GM23338 (cell line): ENCODE measurements at regions not wholly inside any gene's neighbourhood (a gene's known extent, or its start where the extent isn't known, plus 50 kb on each side); places are given as distances from the start of the nearest gene placed in this dataset.

Experiments used
- ATAC-seq: fragments of 200-7000 bp; cut with Tn5 transposase; 3 replicates; pipeline ENCODE4 v1.9.1; 2020
- DNase-seq: peaks from one replicate; pipeline ENCODE4 v3.0.0-alpha.2; 2015; ENCODE audit warnings: low spot score
- H2AFZ ChIP-seq: fragments of 200-600 bp; sonication (generic); 2 replicates; pipeline ENCODE4 v1.8.0; 2016; ENCODE audit warnings: antibody characterized with exemption, mild to moderate bottlenecking, moderate library complexity
- H3F3A ChIP-seq: fragments of 200-600 bp; sonication (generic); replicated peaks from 2 replicates; pipeline ENCODE4 v1.8.0; 2017; ENCODE audit warnings: antibody characterized with exemption, mixed run types, low read depth
- H3K27ac ChIP-seq: fragments of 200-600 bp; sonication (generic); 2 replicates; pipeline ENCODE4 v1.6.1; 2016; ENCODE audit warnings: low read depth
- H3K27me3 ChIP-seq: fragments of 200-600 bp; sonication (generic); 2 replicates; pipeline ENCODE4 v1.8.0; 2016; ENCODE audit warnings: mild to moderate bottlenecking, mixed run types, moderate library complexity; ENCODE audit not compliant: insufficient read depth
- H3K36me3 ChIP-seq: fragments of 200-600 bp; sonication (generic); 2 replicates; pipeline ENCODE4 v1.8.0; 2016; ENCODE audit warnings: mild to moderate bottlenecking; ENCODE audit not compliant: insufficient read depth
- H3K4me1 ChIP-seq: fragments of 200-600 bp; sonication (generic); 2 replicates; pipeline ENCODE4 v1.8.0; 2016; ENCODE audit warnings: mild to moderate bottlenecking, moderate library complexity; ENCODE audit not compliant: insufficient read depth
- H3K4me2 ChIP-seq: fragments of 200-600 bp; sonication (generic); 2 replicates; pipeline ENCODE4 v1.7.1; 2017; ENCODE audit warnings: mixed run types
- H3K4me3 ChIP-seq: fragments of 200-600 bp; sonication (generic); 2 replicates; pipeline ENCODE4 v1.6.1; 2016; ENCODE audit warnings: mixed run types
- H3K79me2 ChIP-seq: fragments of 200-600 bp; sonication (generic); replicated peaks from 2 replicates; pipeline ENCODE4 v1.8.0; 2017; ENCODE audit warnings: mild to moderate bottlenecking; ENCODE audit not compliant: insufficient read depth
- H3K9me2 ChIP-seq: fragments of 200-600 bp; sonication (generic); 2 replicates; pipeline ENCODE4 v1.8.0; 2017; ENCODE audit not compliant: insufficient read depth
- H4K20me1 ChIP-seq: fragments of 200-600 bp; sonication (generic); replicated peaks from 2 replicates; pipeline ENCODE4 v1.8.0; 2017; ENCODE audit warnings: mild to moderate bottlenecking; ENCODE audit not compliant: insufficient read depth
- H3K27ac Mint-ChIP-seq: 2 replicates; pipeline ENCODE4 v1.8.0; 2020; ENCODE audit warnings: inconsistent platforms, mild to moderate bottlenecking, moderate library complexity, mixed read lengths
- H3K27me3 Mint-ChIP-seq: 3 replicates; pipeline ENCODE4 v1.8.0; 2022; ENCODE audit warnings: low read depth, mild to moderate bottlenecking, moderate library complexity, mixed read lengths, inconsistent platforms; ENCODE audit not compliant: insufficient read depth, poor library complexity
- H3K36me3 Mint-ChIP-seq: 3 replicates; pipeline ENCODE4 v1.8.0; 2021; ENCODE audit warnings: low read depth, mild to moderate bottlenecking, inconsistent platforms, moderate library complexity, mixed read lengths
- H3K4me1 Mint-ChIP-seq: 3 replicates; pipeline ENCODE4 v1.8.0; 2020; ENCODE audit warnings: mild to moderate bottlenecking, inconsistent platforms, mixed read lengths
- H3K4me3 Mint-ChIP-seq: 3 replicates; pipeline ENCODE4 v1.8.0; 2021; ENCODE audit warnings: moderate library complexity, mild to moderate bottlenecking, inconsistent platforms, mixed read lengths
- H3K9me3 Mint-ChIP-seq: 3 replicates; pipeline ENCODE4 v1.8.0; 2020; ENCODE audit warnings: moderate library complexity, mild to moderate bottlenecking, inconsistent platforms, mixed read lengths
- CREB1 ChIP-seq: fragments of 250-450 bp; sonication (Bioruptor Pico); IDR thresholded peaks from 2 replicates; pipeline ENCODE4 v1.5.0; 2020; ENCODE audit warnings: low read depth, mild to moderate bottlenecking, moderate library complexity
- ETS1 ChIP-seq: IDR thresholded peaks from 2 replicates; pipeline ENCODE4 v1.6.1; 2016; ENCODE audit warnings: antibody characterized with exemption
- EZH2 ChIP-seq: fragments of 200-600 bp; sonication (generic); IDR thresholded peaks from one replicate; pipeline ENCODE4 v1.8.0; 2017; ENCODE audit warnings: antibody characterized with exemption, mild to moderate bottlenecking, low read depth; ENCODE audit not compliant: unreplicated experiment
- EZH2phosphoT487 ChIP-seq: fragments of 200-600 bp; sonication (generic); IDR thresholded peaks from one replicate; pipeline ENCODE4 v1.8.1; 2018; ENCODE audit warnings: antibody characterized with exemption; ENCODE audit not compliant: unreplicated experiment
- NANOG ChIP-seq: IDR thresholded peaks from 2 replicates; pipeline ENCODE4 v1.6.1; 2016; ENCODE audit warnings: antibody characterized with exemption, borderline replicate concordance
- STAT1 ChIP-seq: IDR thresholded peaks from one replicate; pipeline ENCODE4 v1.6.1; 2016; ENCODE audit warnings: antibody characterized with exemption; ENCODE audit not compliant: unreplicated experiment
- ZNF114 ChIP-seq: fragments of 250-450 bp; sonication (Bioruptor Pico); IDR thresholded peaks from 2 replicates; pipeline ENCODE4 v1.5.0; 2020; ENCODE audit warnings: mild to moderate bottlenecking, moderate library complexity
- ZNF462 ChIP-seq: fragments of 250-450 bp; sonication (Bioruptor Pico); IDR thresholded peaks from 2 replicates; pipeline ENCODE4 v1.5.0; 2020; ENCODE audit warnings: mild to moderate bottlenecking, moderate library complexity

GRCh38 chr4:128512767-128513322 lies 225.2 kb upstream of the PGRMC2 start:
- TF ChIP-seq ZNF462 (CRISPR knock-in tag) (peak; percentile 60; the same call in 1 of the 2 replicates), NANOG (peak; percentile 49; the same call in 1 of the 2 replicates), EZH2phosphoT487 (no peak), EZH2 (no peak)
- Histone ChIP-seq H3K79me2 (no peaks in the 10 kb centered on the region), H3K9me2 (peaks cover 14% of the 10 kb centered on the region), H3K36me3 (no peaks in the 10 kb centered on the region), H3K4me3 (no peak overlapping the region), H3K27me3 (no peaks in the 10 kb centered on the region), H3K4me1 (peaks cover 17% of the 10 kb centered on the region), H2AFZ (no peak overlapping the region), H3K27ac (peak overlapping the region; percentile 20; the same call in 1 of the 2 replicates), H3F3A (no peaks in the 10 kb centered on the region), H4K20me1 (no peaks in the 10 kb centered on the region), H3K4me2 (0 out of 2 replicates have a peak overlapping the region, but pooled peaks have one; percentile 30)
- DNase-seq (peak; percentile 33), ATAC-seq (peak; percentile 55; the same call in 2 of the 3 replicates)
- H3K4me1 Mint-ChIP-seq: peaks cover 16% of the 10 kb centered on the region
- peaks cover 5% of the 10 kb centered on the region for H3K27me3 Mint-ChIP-seq
- H3K36me3 Mint-ChIP-seq: peaks cover 5% of the 10 kb centered on the region; the same call in 1 of the 3 replicates
- no peak overlapping the region for H3K4me3 Mint-ChIP-seq
- no peak overlapping the region; the same call in 1 of the 2 replicates for H3K27ac Mint-ChIP-seq
- H3K9me3 Mint-ChIP-seq: no peaks in the 10 kb centered on the region; the same call in 2 of the 3 replicates

- no peaks in the 10 kb centered on the region for H3K27me3 ChIP-seq
- H3F3A ChIP-seq: no peaks in the 10 kb centered on the region
- Mint-ChIP-seq H3K36me3 (peaks cover 5% of the 10 kb centered on the region; the same call in 1 of the 3 replicates), H3K4me3 (no peak overlapping the region), H3K27me3 (peaks cover 5% of the 10 kb centered on the region), H3K9me3 (no peaks in the 10 kb centered on the region; the same call in 2 of the 3 replicates), H3K27ac (no peak overlapping the region), H3K4me1 (peaks cover 12% of the 10 kb centered on the region)
- H3K27ac ChIP-seq: no peak overlapping the region
- no peak for ATAC-seq
- H3K9me2 ChIP-seq: peaks cover 9% of the 10 kb centered on the region; the same call in 1 of the 2 replicates
- no peak for DNase-seq
- no peaks in the 10 kb centered on the region for H3K79me2 ChIP-seq
- TF ChIP-seq ETS1: no peak
- no peak for TF ChIP-seq CREB1
- TF ChIP-seq NANOG: no peak
- no peak for TF ChIP-seq STAT1
- no peak for TF ChIP-seq EZH2
- no peak for TF ChIP-seq ZNF114 (CRISPR knock-in tag)
- no peak overlapping the region for H2AFZ ChIP-seq
- H3K4me2 ChIP-seq: no peak overlapping the region
- H3K4me1 ChIP-seq: peaks cover 10% of the 10 kb centered on the region; the same call in 1 of the 2 replicates
- H3K36me3 ChIP-seq: no peaks in the 10 kb centered on the region
- no peak overlapping the region for H3K4me3 ChIP-seq
- H4K20me1 ChIP-seq: no peaks in the 10 kb centered on the region
Measured at GRCh38 chr4:128512161-128512560, 224.5 kb upstream of the PGRMC2 start.
